GM19035 (cell line): ENCODE measurements at regions not wholly inside any gene's neighbourhood (a gene's known extent, or its start where the extent isn't known, plus 50 kb on each side); places are given as distances from the start of the nearest gene placed in this dataset.
A peak's percentile ranks its signal among the peaks of the same experiment; 100 is the strongest.

Source experiments
- ATAC-seq: cut with Tn5 transposase; IDR thresholded peaks from one replicate; pipeline ENCODE4 v1.9.1; 2021; ENCODE audit not compliant: unreplicated experiment

- ATAC-seq: no peak
These were observed 806.7 kb upstream of the CHAC2 start for GRCh38 chr2:52960881-52961280.

- ATAC-seq: no peak
These were observed 807.8 kb upstream of the CHAC2 start for GRCh38 chr2:52959801-52960200.

- no peak for ATAC-seq
These were observed 810.8 kb upstream of the CHAC2 start for GRCh38 chr2:52956766-52957165.

GRCh38 chr2:52956118-52956517 is 811.5 kb upstream of the CHAC2 start:
- no peak for ATAC-seq

- no peak for ATAC-seq
These were observed 812.5 kb upstream of the CHAC2 start for GRCh38 chr2:52955079-52955478.

- no peak for ATAC-seq
These were observed 827.5 kb upstream of the CHAC2 start for GRCh38 chr2:52940101-52940500.

GRCh38 chr2:52939250-52939649 is 828.4 kb upstream of the CHAC2 start:
- ATAC-seq: no peak

GRCh38 chr2:52936029-52936428 is 831.6 kb upstream of the CHAC2 start:
- ATAC-seq: no peak

- ATAC-seq: peak; percentile 29
These were observed 832.5 kb upstream of the CHAC2 start for GRCh38 chr2:52934920-52935640.

GRCh38 chr2:52934323-52934898 is 833.2 kb upstream of the CHAC2 start:
- ATAC-seq: peak; percentile 50

- no peak for ATAC-seq
These were observed 833.7 kb upstream of the CHAC2 start for GRCh38 chr2:52933878-52934277.

GRCh38 chr2:52931660-52932059 is 835.9 kb upstream of the CHAC2 start:
- ATAC-seq: peak; percentile 60

GRCh38 chr2:52929412-52929811 is 838.2 kb upstream of the CHAC2 start:
- no peak for ATAC-seq

- no peak for ATAC-seq
These were observed 847.9 kb upstream of the CHAC2 start for GRCh38 chr2:52919673-52920072.

GRCh38 chr2:52918551-52918950 is 849.1 kb upstream of the CHAC2 start:
- no peak for ATAC-seq

GRCh38 chr2:52916981-52917380 is 850.6 kb upstream of the CHAC2 start:
- no peak for ATAC-seq

GRCh38 chr2:52904355-52904891 is 863.2 kb upstream of the CHAC2 start:
- no peak for ATAC-seq

- ATAC-seq: no peak
These were observed 870.0 kb upstream of the CHAC2 start for GRCh38 chr2:52897511-52898044.

GRCh38 chr2:52895726-52896340 is 871.8 kb upstream of the CHAC2 start:
- no peak for ATAC-seq

- no peak for ATAC-seq
These were observed 881.0 kb upstream of the CHAC2 start for GRCh38 chr2:52886556-52886955.

GRCh38 chr2:52884761-52885352 is 882.7 kb upstream of the CHAC2 start:
- no peak for ATAC-seq

GRCh38 chr2:52882974-52883373 is 884.6 kb upstream of the CHAC2 start:
- no peak for ATAC-seq
